Spinal cord (tissue), 9 donors: ENCODE measurements at regions not wholly inside any gene's neighbourhood (a gene's known extent, or its start where the extent isn't known, plus 50 kb on each side); places are given as distances from the start of the nearest gene placed in this dataset.
A peak's percentile ranks its signal among the peaks of the same experiment; 100 is the strongest.

ENCODE experiments used
- DNase-seq, 6 donors: peaks; one replicate each; pipeline versions ENCODE4 v3.0.0 to v3.0.0-alpha.2; 2013 to 2015; ENCODE audit warnings: low spot score in 6 of 6, low read depth in 4 of 6
- H3K27ac ChIP-seq: one replicate; pipeline ENCODE4 v1.5.1; 2013; ENCODE audit warnings: low read depth, low read length, control low read depth
- H3K27me3 ChIP-seq: one replicate; pipeline ENCODE4 v1.6.1; 2013; ENCODE audit warnings: low read length; ENCODE audit not compliant: control insufficient read depth, insufficient read depth
- H3K36me3 ChIP-seq: one replicate; pipeline ENCODE4 v1.6.1; 2013; ENCODE audit warnings: low read length; ENCODE audit not compliant: control insufficient read depth, insufficient read depth
- H3K4me1 ChIP-seq: one replicate; pipeline ENCODE4 v1.6.1; 2013; ENCODE audit warnings: low read length; ENCODE audit not compliant: control insufficient read depth, insufficient read depth
- H3K4me3 ChIP-seq: one replicate; pipeline ENCODE4 v1.5.1; 2013; ENCODE audit warnings: low read depth, low read length, control low read depth
- H3K9me3 ChIP-seq: one replicate; pipeline ENCODE4 v1.6.1; 2013; ENCODE audit warnings: low read length; ENCODE audit not compliant: control insufficient read depth, insufficient read depth
- WGBS: methylation state at CpG from one replicate; pipeline ENCODE4 v1.1.5; 2013; ENCODE audit warnings: missing lambda C conversion rate; ENCODE audit not compliant: insufficient coverage; 5-methylcytosine and 5-hydroxymethylcytosine counted together
- donor health status: healthy.

DNA sequence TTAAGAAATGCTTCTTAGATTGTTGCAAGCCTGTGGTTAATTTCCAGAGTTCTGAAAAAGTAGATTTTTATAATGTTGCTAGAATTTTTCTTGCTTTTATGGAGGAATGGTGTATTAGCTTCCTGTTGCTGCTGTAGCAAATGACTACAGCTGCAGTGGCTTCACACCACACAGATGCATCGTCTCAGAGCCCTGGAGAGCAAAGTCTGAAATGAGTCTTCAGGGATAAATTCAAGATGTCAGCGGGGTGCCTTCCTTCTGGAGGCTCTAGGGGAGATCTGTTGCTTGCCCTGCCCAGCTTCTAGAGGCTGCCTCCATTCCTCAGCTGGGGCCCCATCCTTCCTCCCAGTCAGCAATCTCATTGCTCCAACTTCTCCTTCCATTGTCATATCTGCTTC lies 187.8 kb downstream of the ZNF516 start:
- WGBS, result 88% methylated on average over 2 of the region's 2 CpGs
- no peaks in the 10 kb centered on the region for H3K9me3 ChIP-seq
- DNase-seq, result no peak
- H3K27ac ChIP-seq, result no peak overlapping the region
- H3K36me3 ChIP-seq, result no peaks in the 10 kb centered on the region
- H3K4me1 ChIP-seq, result no peaks in the 10 kb centered on the region
- H3K27me3 ChIP-seq, result no peaks in the 10 kb centered on the region
- H3K4me3 ChIP-seq, result no peak overlapping the region

DNA sequence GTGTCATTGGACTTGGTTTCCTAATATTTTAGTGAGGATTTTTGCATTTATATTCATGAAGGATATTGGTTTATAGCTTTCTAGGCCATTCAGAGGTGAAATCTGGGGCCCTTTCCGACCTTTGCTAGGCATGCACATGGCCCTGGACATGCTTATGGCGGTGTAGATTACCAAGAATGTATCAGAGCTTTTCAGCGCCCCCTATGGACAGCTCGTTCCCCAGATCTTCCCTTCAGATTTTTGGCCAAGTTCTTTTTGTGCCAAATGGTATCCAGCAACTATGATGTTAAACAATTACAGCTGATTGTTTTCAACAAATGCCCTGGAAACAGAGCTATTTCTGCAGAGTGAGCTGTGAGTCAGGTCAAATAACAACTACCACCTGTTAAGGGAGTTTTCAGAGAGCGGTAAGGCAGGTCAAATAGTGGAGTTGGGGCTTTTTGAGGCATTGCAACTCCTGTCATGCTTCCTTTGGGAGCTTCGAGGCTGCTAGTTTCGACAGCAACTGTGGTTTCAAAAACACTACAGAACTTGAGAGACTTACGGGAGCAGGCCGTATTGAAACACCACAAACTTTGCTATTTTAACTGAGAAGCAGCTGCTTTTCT lies 188.3 kb downstream of the ZNF516 start:
- H3K27ac ChIP-seq, result no peak overlapping the region
- no peak for DNase-seq
- 87% methylated on average over 3 of the region's 9 CpGs for WGBS
- no peaks in the 10 kb centered on the region for H3K27me3 ChIP-seq
- no peaks in the 10 kb centered on the region for H3K36me3 ChIP-seq
- no peaks in the 10 kb centered on the region for H3K9me3 ChIP-seq
- no peaks in the 10 kb centered on the region for H3K4me1 ChIP-seq
- no peak overlapping the region for H3K4me3 ChIP-seq

DNA sequence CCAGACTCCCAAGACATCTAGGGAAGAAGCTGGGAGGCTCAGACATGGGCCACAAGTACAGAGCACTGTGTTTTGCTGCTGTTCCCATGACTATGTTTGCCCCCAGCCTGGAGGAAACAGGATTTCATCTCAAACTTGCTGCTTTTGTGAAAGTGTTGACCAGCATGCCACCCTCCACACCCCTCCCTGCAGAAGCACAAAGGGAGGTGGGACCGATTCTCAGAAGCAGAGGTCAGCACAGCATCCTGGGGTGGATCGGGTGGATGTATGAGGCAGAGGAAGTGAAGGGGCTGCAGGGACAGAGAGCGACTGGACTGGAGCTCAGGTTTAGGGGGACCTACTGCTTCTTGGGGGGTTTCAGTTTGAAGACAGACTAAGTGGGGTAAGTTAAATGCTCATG lies 209.2 kb downstream of the ZNF516 start:
- Histone ChIP-seq H3K27me3 (no peaks in the 10 kb centered on the region), H3K27ac (no peak overlapping the region), H3K36me3 (no peaks in the 10 kb centered on the region), H3K9me3 (peaks cover 3% of the 10 kb centered on the region), H3K4me3 (no peak overlapping the region), H3K4me1 (no peaks in the 10 kb centered on the region)
- DNase-seq, result no peak
- 79% methylated on average over 2 of the region's 3 CpGs for WGBS

DNA sequence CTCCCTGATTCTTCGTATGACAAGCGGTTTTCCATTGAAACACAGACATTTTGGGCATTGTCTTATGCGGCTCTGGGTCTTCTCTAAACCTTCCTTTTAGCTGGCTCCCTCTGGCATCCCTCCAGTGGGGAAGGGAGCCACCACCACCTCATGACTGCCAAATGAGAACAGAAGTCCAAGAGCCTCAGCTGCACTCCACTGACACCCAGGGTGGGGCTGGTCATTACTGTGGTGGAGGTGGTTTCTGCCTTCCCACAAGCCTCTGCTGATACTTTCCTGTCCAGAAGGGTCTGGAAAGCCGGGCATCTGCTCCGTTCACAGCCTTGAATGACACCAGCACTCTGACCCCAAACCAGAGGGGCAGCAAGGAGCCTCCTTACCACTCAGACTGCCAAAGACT lies 213.5 kb downstream of the ZNF516 start:
- WGBS, result 83% methylated on average over 4 of the region's 5 CpGs
- H3K27me3 ChIP-seq, result no peaks in the 10 kb centered on the region
- H3K4me3 ChIP-seq, result no peak overlapping the region

DNA sequence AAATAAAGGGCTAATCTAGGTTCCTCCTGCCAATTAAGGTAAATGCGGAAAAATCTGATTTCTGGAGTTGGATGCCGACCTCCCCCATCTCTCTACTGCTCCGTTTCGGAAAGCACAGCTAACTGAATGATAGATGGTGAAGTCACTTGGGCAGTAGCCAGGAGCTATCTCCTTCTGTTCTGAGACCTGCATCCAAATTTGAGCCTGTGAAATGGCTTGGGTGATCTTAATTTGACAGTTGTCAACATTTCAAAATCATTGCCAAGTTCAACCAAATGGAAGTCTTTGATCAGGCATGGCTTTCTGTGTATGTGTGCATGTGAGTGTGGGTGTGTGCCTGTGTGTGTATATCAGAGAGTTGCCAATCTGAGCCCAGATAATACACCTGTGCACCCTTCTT lies 217.2 kb downstream of the ZNF516 start:
- H3K27me3 ChIP-seq, result no peaks in the 10 kb centered on the region
- H3K4me1 ChIP-seq, result peaks cover 11% of the 10 kb centered on the region
- no peak overlapping the region for H3K4me3 ChIP-seq
- no peaks in the 10 kb centered on the region for H3K36me3 ChIP-seq
- DNase-seq, result peak in 1 of 6 donors; percentile 89
- no peak overlapping the region for H3K27ac ChIP-seq
- peaks cover 3% of the 10 kb centered on the region for H3K9me3 ChIP-seq
- no CpG with 5 or more reads among the region's 4 CpGs for WGBS

More for the DNA sequence above, 213.5 kb downstream of the ZNF516 start:
- no peak for DNase-seq
- Histone ChIP-seq H3K4me1 (no peaks in the 10 kb centered on the region), H3K27ac (no peak overlapping the region), H3K9me3 (peaks cover 3% of the 10 kb centered on the region), H3K36me3 (no peaks in the 10 kb centered on the region)

DNA sequence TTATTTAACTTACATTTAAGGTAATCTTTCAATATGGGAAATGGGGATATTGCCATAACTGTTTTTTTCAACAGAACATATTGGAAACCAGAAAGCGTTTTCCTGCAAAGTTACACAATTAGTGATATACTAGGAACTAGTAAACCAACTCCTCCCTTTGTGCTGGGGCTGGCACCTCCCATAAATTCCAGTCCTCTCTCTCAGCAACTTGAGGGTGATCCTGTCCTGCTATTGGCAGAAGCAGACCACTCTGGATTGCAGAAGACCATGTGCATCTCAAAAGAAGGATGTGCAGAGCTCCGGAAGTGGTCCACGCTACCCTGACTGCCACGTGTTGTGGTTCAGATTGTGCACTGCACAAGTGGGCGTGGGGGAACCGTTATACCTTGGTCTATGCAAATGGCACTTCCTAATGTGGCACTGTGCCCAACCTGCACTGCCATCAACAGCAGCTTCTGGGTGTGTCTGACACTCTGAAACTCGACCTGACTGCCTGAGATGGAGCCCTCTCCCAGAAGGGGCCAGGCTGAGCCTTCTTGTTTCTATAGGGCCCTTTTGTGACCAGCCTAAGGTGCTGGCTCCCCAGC lies 219.2 kb downstream of the ZNF516 start:
- Histone ChIP-seq H3K4me3 (no peak overlapping the region), H3K36me3 (no peaks in the 10 kb centered on the region), H3K27ac (no peak overlapping the region), H3K27me3 (no peaks in the 10 kb centered on the region), H3K4me1 (peaks cover 11% of the 10 kb centered on the region), H3K9me3 (no peaks in the 10 kb centered on the region)
- WGBS, result 84% methylated on average over 7 of the region's 7 CpGs
- no peak for DNase-seq

DNA sequence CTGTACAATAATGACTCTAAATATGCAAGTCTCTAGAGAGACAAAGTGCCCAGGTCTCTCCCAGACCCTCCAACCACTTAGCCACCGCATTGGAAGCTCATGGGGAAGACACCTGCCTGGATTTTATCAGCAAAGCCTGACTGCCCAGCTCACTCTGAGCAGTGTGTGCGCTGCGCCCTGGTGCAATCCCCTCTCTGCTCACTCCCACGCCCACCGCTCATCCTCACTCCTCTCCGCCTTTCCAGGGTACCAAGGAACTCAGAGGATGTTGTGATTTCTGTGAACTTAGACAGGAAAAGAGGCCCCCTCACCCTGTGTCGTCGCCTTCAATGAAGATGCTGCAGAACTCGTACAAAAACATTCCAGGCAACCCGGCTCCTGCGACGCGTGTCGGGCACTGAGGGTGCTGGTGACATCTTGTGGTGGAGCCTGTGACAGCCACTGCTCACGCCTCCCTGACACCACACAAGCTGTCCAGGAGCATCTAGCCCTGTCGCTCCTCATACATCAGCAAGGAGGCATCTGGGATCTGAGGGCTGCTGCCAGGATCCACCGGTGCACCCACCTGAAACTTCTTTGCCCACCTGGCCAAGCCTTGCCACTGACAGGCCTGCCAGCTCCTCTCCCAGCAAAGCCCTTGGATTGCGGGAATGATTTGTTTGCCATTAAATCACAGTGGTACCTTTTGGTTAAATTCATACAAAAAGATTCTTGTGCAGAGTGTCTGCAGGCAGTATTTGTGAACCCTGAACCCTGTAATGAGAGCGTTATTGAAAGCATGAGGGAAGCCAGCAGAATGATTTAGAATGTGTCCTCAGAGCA lies 220.4 kb downstream of the ZNF516 start:
- no peaks in the 10 kb centered on the region for H3K36me3 ChIP-seq

DNA sequence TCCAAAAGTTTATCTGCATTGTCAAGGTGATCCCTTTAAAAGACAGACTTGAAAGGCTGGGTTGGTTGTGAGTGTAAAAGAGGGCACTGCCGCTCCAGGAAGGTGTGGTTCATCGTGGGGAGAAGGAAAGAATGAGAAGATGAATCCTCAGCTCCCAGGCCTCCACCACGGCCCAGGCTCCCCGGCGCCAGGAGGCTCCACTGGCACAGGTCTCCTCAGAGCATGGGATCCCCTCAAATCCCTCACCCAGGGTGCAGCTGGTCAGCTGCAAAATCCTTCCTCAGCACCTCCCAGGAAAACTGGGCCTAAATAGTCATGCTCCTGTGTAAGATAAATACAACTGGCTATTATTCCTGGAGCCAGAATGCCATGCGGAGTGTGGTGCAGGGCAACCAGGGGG lies 221.1 kb downstream of the ZNF516 start:
- no peaks in the 10 kb centered on the region for H3K27me3 ChIP-seq
- H3K27ac ChIP-seq, result no peak overlapping the region
- H3K4me1 ChIP-seq, result peaks cover 11% of the 10 kb centered on the region
- H3K4me3 ChIP-seq, result no peak overlapping the region
- no peak for DNase-seq
- no peaks in the 10 kb centered on the region for H3K9me3 ChIP-seq
- 100% methylated on average over 2 of the region's 6 CpGs for WGBS
- H3K36me3 ChIP-seq, result no peaks in the 10 kb centered on the region

More for the DNA sequence above, 220.4 kb downstream of the ZNF516 start:
- WGBS, result 20% methylated on average over 13 of the region's 19 CpGs
- peak in 3 of 6 donors; percentile 45 to 93 (median 79) for DNase-seq
- Histone ChIP-seq H3K4me1 (peaks cover 11% of the 10 kb centered on the region), H3K27me3 (no peaks in the 10 kb centered on the region), H3K27ac (no peak overlapping the region), H3K9me3 (no peaks in the 10 kb centered on the region), H3K4me3 (no peak overlapping the region)

DNA sequence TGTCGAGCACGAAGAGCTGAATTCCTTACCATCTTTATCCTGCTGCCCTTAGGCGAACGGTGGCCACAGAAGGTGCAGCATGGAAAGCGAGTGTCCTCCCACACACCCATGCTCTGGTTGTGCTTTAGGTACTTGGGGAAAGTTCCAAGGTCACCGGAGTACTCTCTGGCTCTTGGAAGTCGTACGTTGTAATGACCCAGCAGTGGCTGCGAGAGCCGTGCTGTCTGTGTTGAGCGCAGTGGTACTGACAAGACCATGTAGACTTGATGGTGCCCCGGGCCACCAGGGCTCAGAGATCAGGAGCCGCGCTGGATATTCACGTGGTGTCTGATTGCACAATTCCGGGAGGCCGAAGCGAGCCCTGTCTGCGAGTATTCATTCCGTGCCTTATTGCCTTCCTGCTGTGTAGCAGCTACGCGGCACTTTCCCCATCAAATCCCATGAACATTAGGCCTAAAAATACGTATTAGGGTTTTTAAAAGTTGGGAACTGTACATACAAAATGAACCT lies 222.0 kb downstream of the ZNF516 start:
- Histone ChIP-seq H3K4me1 (peaks cover 11% of the 10 kb centered on the region), H3K36me3 (no peaks in the 10 kb centered on the region), H3K4me3 (no peak overlapping the region), H3K27me3 (no peaks in the 10 kb centered on the region), H3K27ac (no peak overlapping the region), H3K9me3 (no peaks in the 10 kb centered on the region)
- peak in 1 of 6 donors; percentile 72 for DNase-seq
- 75% methylated on average over 15 of the region's 23 CpGs for WGBS
